T-helper 2 cell treated with Interferon-gamma antibody and Interleukin-4, amounts not matched to agents 100 ng/mL and 5 ng/mL, for 36 hours (primary cell): ENCODE measurements at regions not wholly inside any gene's neighbourhood (a gene's known extent, or its start where the extent isn't known, plus 50 kb on each side); places are given as distances from the start of the nearest gene placed in this dataset.

Source experiments
- intact Hi-C: fragments of 100-400 bp; cut with micrococcal nuclease; formaldehyde crosslinking; loops from one replicate; pipeline ENCODE4 v1.15.1; 2023

- intact Hi-C loops = no loop called here
These were observed 399.9 kb downstream of the CDH26 start for GRCh38 chr20:60358101-60358500.

DNA sequence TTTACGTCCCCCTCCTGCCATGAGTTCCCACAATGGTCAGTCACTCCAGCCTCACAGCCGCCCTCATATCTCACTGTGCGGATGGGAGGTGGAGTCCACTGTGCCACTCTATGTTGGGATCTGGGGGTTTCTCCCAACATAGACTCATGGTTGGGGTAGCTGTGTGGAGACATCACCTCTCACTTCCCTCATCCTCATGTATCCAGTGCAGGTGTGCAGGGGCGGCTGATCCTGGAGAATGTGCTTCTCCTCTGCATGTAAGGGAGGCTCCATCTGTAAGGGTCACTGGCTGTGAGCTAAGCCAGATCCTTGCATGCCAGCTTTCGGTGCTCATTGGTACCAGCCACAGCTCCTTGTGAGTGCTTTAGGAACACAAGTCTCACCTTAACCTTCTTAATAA, 400.8 kb downstream of the CDH26 start:
- intact Hi-C loops = no loop called here

- intact Hi-C loops = no loop called here
These were observed 403.7 kb downstream of the CDH26 start for GRCh38 chr20:60361761-60362395.

GRCh38 chr20:60362531-60362930, 404.3 kb downstream of the CDH26 start:
- intact Hi-C loops = no loop called here

- intact Hi-C loops = no loop called here
These were observed 405.5 kb downstream of the CDH26 start for GRCh38 chr20:60363698-60364097.

DNA sequence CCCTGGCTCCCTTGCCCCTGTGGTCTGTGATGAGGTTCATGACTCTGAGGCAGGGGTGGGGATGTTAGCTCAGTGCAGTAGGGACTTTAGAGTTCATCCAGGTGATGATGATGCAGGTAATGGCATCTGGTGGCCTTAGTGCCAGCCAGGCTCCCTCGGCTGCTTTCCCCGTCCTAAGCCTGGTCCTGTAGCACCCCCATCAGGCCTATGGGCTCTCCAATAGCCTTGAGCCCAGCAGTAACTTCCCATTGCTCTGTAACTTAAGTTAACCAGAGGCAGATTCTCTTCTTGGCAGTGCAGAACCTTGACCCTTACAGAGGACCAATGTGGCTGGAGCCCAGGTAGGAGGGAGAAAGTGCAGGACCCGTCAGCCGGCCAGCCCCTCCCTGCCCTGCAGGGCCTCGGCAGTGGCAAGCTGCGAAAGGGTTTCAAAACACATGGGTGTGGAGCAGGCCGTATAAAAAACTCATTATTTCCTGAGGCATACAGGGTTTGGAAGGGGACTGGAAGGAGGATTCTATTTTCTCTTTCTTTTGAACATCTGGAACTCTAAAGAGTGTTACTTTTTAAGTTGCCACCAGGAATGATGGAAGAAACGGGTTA, 406.9 kb downstream of the CDH26 start:
- intact Hi-C loops = no loop called here

DNA sequence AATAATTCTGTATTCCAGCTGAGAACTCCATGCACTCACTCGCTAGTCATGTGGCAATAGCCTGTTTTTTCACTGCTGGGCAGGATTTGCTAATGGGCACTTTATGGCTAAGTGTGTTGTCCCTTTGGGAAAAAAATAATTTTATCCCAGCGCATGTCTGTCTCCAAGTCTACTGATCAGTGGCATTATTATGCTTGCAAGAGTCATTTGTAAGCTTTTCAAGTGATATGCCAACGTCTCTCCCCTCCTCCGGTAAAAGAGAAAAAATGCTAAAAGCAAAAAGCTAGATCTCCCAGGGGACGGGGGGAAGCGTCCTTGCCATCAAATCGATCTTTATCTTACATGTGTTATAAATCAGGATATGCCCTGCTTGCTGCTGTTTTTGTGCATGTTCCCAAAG, 407.7 kb downstream of the CDH26 start:
- intact Hi-C loops = no loop called here

DNA sequence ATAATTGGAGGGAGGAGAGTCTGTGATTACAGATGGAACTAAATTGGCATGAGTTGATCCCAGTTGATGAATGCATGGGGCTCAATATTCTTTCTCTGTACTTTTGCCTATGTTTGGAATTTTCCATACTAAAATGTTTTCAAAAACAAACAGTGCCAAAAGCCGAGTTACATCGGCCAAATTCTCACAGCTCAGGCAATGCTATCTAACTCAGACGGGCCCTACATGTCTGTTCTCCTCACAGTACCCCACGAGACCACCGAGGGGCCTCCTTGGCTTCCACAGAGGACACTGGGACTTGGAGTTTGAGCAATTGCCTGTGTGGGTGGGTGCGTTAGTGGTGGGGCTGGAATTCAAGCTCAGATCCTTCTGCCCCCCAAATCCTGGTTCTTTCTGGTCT, 413.2 kb downstream of the CDH26 start:
- intact Hi-C loops = no loop called here

GRCh38 chr20:60372275-60372674, 414.1 kb downstream of the CDH26 start:
- intact Hi-C loops = no loop called here

DNA sequence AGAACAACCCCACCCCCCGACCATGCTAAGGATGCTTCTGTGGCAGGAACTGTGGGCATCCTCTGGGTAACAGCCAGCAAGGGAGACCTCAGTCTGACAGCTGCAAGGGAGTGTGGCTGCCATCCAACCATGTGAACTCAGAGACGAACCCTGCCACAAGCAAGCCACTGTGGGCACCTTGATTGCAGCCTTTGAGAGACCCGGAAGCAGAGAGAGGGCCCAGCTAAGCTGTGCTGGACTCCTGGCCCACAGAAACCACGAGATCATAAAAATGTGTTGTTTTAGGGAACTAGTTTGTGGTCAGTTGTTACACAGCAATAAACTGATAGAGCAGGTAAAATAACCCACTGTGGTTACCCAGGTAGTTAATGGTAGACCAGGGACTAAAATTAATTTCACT, 414.6 kb downstream of the CDH26 start:
- intact Hi-C loops = no loop called here

DNA sequence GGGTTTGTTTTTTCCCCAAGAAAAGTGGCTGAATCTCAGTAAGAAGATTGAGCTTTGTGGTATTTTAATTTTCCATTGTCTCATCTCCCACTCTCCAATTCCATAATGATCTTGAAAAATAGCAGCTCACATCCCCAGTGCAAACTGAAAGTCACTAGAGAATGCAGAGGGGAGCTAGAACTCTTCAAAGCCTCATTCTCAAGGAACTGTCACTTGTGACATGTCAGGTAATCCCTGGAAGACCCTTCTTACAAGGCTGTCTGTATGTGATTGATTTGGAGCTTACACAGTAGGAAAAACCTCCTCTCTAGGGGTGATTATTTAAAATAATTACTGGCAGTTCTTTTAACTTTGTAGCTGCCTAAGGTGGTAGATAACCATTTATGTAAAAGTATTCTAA, 420.4 kb downstream of the CDH26 start:
- intact Hi-C loops = no loop called here

- intact Hi-C loops = no loop called here
These were observed 423.6 kb downstream of the CDH26 start for GRCh38 chr20:60381643-60382400.

GRCh38 chr20:60389441-60389840, 431.2 kb downstream of the CDH26 start:
- intact Hi-C loops = no loop called here

DNA sequence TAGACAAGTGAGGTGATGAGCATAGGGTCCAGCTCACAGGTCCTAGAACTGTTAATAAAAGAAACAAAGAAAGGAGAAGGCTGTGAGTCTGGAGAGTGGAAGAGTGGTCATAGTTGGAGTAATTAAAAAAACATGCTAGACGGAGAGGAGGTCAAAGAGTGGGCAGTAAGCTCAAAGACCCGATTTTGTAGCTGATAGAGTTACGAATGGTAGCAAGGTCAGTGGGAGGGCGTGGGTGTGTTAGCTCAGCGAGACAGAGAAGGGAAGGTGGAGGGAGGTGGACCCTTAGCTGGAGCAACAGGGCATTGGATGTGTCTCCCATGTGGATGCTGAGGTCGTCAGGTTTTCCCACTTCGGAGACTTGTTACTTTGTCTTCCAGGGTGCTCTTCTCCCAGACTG, 431.7 kb downstream of the CDH26 start:
- intact Hi-C loops = no loop called here

DNA sequence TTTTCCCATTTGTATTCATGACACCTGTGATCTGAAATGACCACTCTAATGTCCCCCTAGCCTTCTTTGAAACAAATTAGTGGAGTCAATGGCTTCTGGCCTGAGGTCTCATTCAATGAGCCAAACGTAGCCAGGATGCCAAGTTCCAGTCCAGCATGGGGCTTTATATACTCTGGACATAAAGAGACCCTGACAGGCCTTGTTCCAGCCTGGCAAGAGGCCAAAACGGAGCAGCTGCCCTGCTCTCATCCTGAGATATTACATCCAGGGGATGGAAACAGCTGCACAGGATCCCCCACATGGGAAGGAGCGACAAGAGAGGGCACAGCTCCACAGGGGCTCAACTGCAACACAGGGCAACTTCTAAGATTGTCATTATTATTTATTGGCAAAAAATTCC, 437.8 kb downstream of the CDH26 start:
- intact Hi-C loops = no loop called here

DNA sequence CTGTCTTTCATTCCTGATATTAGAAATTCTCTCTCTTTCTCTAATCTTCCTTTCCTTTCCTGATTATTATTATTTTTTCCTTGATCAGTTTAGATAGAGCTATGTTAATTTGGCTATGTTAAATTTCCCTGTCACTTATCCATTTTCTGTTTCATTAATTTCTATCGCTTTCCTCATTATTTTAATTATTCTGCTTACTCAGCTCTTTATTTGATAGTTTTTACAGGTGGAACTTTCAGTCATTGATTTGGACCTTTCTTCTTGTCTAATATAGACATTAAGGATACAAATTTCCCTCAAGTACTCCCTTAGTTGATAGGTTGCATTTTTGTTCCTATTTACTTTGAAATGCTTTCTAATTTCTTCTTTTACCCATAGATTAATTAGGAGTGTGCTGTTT, 442.3 kb downstream of the CDH26 start:
- intact Hi-C loops = no loop called here

DNA sequence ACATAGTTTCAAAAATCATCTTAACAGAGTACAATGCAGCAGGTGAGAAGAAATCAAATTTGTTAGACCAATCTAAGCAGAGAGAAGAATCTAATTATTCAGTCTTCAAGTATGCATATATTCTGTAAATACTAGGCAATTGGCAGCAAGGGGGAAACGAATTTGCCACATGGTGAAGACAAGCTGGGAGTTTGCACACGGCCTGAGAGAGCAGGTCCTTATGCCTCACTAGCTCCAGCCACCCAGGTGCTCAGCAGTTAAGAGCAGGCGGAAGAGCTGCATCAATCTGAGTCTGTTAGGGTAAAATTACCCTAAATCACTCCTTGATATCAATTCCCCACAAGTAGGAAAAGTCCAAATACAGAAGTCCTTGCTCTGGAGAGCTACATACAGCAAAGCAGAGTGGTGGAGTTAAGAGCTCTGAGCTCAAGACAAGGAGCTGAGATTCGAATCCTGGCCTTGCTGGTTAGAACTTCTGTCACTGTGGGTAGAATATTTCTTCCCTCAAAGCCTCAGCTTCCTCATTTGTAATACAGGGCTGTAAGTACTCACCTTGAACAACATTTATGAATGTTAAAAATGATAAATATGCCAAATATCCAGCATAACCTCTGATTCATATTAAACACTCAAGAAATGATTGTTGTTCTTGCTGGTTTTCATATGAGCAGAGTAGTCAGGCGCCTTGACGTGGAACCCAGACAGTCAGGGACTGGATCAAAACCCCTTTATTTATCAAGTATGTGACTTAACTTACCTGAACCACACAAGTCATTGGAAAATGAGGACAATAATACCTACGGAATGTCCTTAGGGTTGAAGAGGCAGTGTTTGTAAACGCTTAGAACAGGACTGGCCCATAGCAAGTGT, 444.2 kb downstream of the CDH26 start:
- intact Hi-C loops = no loop called here

- intact Hi-C loops = no loop called here
These were observed 445.0 kb downstream of the CDH26 start for GRCh38 chr20:60403105-60403741.

GRCh38 chr20:60407011-60407771, 449.0 kb downstream of the CDH26 start:
- intact Hi-C loops = no loop called here

DNA sequence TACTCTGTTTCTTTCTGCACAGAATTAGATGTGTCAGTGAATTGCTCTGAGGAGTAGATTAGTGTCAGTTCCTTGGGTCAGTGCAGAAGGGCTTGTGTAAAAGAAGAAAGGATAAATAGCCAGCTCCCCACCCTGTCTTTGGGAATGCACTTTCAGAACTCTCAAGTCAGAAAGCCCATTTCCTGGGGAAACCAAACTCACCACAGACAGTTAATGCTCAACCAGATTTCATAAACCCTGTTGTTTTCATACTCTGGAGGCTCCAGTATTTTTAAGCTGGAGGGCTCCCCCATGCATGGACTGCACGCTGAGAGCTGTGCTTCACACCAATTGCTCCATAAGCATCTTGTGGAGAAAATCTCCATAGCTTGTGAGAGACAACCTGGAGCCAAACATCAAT, 449.7 kb downstream of the CDH26 start:
- intact Hi-C loops = no loop called here

GRCh38 chr20:60408435-60408834, 450.2 kb downstream of the CDH26 start:
- intact Hi-C loops = no loop called here
